ENCODE measurements at regions not wholly inside any gene's neighbourhood (a gene's known extent, or its start where the extent isn't known, plus 50 kb on each side); places are given as distances from the start of the nearest gene placed in this dataset.

DNA sequence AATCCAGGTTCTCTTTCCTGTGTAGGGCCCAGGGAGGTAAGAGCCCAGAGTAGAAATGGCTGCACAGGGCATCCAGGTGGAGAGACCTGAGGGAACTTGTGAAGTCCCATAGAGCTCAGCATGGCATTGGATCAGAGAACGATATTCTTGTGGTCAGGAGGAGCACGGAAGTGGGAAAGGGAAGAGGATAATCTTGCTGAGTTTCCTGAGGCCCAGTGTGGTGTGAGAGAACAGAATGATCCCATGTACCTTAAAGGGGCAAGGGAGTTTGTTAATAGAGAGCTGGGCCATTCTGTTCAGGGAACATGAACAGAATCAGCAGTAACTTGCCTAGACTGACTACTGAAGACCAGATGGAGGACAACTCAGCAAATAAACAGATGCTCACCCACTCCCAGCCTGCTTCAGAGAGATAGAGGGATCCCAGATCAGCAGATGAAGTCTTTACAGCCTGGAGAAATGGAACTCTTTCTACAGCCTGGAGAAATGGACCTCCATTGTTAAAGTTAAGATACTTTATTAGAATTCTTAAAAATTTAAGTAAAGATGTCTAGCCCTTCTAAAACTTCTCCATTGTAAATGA is 119.7 kb upstream of the ELL2 start:
- in situ Hi-C loops (cut with HindIII; ENCODE audit: low sequenced_read_pairs), result loop anchor here (5.0 kb wide), 1 partner anchor 46 kb away; no protein-coding TSS in a partner anchor

DNA sequence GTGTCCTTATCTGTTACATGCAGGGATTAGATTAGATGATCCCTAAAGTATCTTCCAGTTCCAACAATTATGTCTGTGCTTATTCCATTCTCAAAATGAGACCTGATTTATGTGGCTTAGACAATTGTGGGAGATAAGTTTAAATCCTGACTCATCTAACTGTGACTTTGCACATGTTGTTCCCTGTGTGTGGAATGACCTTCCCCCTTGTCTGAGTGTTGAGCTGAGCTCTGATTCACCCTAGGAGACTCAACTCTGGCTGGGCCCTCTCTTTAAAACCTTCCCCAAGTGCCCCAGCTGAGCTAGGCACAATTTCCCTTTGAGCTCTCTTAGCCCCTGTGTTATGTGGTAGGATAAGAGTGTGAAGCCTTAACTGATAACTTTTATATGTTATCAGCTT is 118.9 kb upstream of the ELL2 start:
- in situ Hi-C loops (cut with HindIII; ENCODE audit: low sequenced_read_pairs), result loop anchor here (5.0 kb wide), 1 partner anchor 47 kb away; no protein-coding TSS in a partner anchor

DNA sequence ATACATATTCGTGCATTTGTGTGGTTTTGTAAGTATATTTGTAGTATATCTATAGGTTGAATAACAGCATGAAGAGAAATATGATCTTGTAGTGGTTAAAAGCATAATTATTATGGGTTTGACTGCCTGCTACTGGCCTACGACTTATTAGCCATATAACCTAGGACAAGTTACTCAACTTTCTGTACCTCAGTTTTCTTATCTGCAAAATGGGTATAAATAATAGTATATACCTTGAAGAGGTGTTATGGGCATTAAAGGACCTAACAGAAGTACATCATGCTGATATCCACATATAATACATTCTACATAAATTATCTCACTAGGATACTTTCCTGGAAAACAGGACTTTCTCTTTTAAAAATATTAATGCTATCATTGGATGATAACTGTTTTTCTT is 118.3 kb upstream of the ELL2 start:
- in situ Hi-C loops (cut with HindIII; ENCODE audit: low sequenced_read_pairs), result loop anchor here (5.0 kb wide), 2 partner anchors 47 to 83 kb away; no protein-coding TSS in a partner anchor

DNA sequence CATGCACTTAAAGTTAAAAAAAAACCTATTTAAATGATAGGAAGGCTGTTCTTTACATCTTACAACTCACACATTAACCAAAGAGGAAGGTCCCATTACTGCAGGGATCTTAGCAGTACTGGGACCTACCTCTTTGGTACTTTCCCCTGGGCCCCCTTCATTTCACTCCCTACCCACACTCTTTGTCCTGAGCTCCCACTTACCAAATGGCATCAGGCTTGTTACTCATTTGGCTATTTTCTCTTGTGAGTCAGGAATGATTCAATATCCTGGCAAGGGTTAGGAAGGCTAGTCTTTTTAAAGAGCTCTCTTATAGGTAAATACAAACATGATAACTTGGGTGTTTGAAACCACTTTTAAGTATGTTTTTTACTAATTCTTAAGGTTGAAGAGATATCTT is 117.4 kb upstream of the ELL2 start:
- in situ Hi-C loops (cut with HindIII; ENCODE audit: low sequenced_read_pairs), result loop anchor here (5.0 kb wide), 1 partner anchor 82 kb away; no protein-coding TSS in a partner anchor

DNA sequence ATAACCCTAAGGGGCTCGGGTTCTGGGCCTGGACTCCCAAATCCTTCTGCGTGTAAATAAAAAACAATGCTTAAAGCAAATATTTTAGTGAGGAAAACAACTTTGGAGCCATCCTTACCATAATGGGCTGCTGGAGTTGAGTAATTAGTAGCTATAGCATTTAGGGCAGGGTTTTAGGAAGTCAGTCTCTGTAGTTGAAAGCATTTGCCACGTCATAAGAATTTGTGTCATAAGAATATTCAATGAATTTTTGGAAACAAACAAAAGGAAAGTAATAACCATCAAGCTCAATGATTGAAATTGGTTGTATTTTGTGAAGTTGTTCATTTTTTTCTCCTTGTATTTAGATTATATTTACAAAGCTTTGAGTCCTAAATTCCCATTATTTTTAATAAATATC is 114.8 kb upstream of the ELL2 start:
- in situ Hi-C loops (cut with HindIII; ENCODE audit: low sequenced_read_pairs), result loop anchor here (5.0 kb wide), 1 partner anchor 79 kb away; no protein-coding TSS in a partner anchor

DNA sequence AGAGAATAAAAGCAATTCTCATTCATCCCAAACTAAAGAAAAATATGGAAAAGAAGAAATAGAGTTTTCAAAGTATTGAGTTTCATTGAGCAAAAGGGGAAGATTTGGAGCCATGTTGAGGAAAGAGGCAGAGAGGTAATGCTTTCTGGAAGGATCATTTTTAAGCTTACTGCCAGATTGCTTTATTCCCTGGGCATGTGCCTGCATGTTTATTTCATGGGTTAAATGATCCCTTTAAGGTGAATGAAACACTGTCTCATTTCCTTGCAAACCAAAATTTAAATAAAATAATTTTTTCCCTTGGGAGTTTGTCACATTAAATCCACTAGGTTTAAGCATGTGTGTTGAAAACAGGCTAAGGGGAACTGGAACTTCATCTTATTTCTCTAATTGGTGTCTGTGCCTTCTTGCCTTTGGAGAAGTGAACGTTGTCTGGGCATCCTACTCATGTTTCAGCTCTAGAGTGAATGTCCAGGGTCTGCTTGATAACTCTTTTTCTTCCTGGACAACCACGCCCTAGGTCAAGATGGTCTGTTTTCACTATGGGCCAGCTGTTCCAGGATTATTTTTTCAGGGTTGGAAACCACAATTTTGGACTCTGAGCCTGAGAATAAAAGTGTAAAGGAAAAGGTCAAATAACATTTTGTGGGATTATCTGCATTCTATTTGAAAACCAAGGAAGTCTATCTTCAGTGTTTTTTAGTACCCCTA is 114.1 kb upstream of the ELL2 start:
- in situ Hi-C loops (cut with HindIII; ENCODE audit: low sequenced_read_pairs), result loop anchor here (5.0 kb wide), 1 partner anchor 78 kb away; no protein-coding TSS in a partner anchor

DNA sequence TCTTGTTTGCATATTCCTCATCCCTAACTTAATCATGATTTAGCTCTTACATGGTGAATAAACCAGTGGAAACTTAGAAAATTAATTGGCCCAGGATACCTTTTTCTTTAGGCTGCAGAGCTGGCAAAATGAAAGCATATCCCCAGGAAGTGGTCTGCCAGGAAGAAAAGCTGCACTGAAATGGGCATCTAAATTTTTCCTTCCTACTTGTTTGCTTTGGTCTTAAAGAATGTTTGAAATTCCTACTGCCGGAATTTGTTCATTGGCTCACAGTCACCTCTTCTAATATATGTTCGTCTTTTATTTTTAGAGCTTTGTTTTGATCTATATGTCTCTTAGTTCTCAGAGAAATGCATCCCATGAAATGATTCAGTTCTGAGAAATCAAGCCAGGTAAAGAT is 113.2 kb upstream of the ELL2 start:
- in situ Hi-C loops (cut with HindIII; ENCODE audit: low sequenced_read_pairs), result loop anchor here (5.0 kb wide), 1 partner anchor 78 kb away; no protein-coding TSS in a partner anchor

DNA sequence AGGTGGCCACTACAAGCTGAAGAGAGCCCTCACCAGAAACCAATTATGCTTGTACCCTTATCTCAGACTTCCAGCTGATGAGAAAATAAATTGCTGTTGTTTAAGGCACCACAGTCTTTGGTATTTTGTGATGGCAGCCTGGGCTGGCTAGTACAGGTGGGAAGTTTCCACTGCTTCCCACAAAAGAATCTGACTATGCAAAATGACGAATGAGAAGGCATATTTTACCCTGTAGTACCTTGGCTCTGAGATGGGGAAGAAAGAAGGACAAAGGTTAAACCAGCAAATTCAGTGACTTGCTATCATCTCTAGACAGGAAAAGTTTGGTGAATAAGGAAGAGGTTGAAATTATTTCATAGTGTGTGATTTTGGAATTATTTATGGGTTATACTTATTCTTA is 112.8 kb upstream of the ELL2 start:
- in situ Hi-C loops (cut with HindIII; ENCODE audit: low sequenced_read_pairs), result no loop called here

DNA sequence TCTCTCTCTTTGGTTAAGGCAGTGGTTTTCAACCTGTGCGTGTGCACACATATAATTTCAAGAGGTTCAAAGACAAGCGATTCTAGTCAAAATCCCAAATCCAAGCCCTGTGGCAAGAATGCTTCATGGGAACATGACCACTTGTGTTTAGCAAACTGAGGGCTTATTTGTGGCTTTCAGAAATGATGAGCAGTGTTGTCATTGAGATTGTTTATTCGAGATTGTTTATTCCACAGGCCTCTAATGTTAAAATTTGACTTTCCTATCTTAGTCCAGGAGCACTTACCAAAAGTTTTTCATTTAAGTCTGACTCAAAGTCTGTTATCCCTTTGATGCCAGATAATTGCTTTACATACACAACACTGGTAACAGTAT is 111.1 kb upstream of the ELL2 start:
- in situ Hi-C loops (cut with HindIII; ENCODE audit: low sequenced_read_pairs), result no loop called here

DNA sequence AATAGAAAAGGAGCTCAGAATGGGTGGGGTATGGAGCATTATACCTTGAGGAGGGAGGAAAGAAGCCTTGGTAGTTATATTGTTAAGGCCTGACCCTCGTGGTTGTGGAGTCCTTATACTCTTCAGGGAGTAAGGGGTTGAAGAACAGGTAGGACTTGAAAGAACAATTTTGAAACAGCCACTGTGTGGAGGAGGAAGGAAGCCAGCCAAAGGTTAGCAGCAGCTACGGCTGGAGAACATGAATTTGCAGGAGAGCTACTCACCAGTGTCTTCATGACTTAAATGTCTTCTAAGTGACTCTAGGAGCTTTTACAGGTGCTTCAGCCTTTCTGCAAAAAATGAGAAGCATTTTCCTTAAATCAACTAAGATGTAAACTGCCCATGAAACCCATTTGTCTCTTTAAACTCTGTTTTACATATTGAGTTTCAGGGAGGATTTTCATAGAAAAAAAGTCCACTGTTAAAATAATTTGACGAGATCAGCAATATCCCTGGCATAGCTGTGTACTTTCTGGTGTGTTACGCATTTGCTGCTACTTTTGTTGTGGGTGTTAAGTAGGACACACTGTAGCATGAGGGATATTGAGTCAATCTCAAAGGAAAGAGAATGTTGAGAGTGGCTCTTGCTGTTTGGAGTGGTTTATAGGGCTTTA is 110.6 kb upstream of the ELL2 start:
- in situ Hi-C loops (cut with HindIII; ENCODE audit: low sequenced_read_pairs), result no loop called here

DNA sequence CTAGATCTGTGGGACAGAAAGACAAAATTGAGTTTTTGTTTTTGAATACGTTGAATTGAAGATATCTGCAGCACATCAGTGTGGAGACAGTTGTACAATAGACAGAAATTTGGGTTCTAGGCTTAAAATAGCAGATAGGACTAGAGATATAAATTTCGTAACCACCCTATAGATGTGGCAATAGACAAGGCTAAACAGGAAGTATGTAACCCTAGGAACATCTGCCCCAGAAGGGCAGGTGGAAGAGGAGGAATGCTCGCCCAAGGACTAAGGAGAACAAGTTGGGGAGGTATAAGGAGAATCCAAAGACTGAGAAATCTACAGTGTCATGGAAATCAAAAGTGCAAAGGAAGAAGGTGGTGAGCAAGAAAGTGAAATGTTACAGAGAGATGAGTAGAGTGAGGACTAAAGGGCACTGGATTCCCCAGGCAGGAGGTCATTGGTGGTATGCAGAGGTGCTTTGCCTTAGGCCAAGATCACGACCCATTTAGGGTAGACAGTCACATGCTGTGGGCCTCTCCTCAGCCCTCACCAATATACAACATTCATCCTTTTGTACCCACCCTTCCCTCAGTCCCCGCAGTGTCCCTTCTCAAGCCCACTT is 109.1 kb upstream of the ELL2 start:
- in situ Hi-C loops (cut with HindIII; ENCODE audit: low sequenced_read_pairs), result no loop called here

DNA sequence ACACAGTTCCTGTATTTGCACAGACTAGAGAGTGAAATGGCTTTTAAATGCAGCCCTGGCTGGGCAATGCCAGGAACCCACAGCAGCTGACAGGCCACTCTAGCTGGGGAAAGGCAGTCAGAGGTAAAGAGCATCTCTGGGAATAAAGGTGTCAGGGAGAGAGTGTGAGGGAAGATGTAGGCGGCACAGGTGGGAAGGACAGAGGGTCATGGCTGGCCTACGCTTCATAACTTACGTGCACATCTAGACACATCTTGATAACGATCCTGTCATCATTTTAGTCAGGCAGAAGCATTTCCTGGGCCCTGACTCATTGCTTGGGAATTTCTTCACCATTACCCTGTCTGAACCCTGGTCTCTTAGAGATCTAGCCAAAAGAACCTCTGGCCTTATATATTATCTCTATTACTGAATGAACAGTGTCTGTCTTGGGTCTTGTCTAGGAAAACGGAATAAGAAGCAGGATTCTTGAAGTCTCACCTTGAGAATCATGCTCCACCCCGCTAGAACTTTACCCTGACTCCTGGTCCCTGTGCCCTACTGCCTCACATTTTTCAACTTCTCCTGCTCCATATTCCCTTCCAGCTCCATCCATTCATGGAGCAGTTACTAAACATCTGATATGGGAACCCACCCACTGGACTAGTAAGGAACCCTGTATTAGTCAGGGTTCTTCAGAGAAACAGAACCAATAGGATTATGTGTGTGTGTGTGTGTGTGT is 106.4 kb upstream of the ELL2 start:
- in situ Hi-C loops (cut with HindIII; ENCODE audit: low sequenced_read_pairs), result no loop called here

DNA sequence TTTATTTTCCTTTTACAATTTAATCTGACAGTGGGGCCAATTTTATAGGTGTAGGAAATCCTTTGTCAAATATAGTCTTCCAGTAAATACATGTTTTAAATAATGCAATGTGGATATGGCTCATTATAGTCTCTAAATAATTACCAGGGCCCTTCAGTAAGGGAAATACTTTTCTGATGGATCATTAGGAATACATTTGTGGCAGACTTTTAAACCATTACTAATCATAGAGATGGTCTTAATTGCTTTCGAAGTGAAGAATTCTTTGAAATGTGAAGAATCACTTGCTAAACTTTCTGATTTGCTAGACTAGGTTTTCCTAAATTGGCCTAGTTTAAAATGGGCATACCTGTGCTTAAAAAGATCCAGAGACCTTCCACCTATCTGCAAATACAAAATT is 105.6 kb upstream of the ELL2 start:
- in situ Hi-C loops (cut with HindIII; ENCODE audit: low sequenced_read_pairs), result no loop called here

DNA sequence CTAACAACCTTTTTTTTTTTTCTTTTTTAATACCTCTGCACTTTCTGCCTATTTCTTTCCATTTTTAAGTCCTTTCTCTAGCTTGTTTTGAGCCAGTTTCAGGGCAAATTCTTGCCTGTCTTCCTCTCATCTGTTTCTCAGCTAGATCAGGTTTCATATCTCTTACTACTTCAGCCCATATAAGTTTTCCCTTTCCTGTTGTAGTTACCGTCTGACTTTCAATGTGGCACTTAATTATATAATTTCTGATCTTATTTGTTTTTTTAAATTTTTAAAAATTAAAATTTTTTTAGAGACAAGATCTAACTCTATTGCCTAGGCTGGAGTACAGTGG is 104.7 kb upstream of the ELL2 start:
- in situ Hi-C loops (cut with HindIII; ENCODE audit: low sequenced_read_pairs), result no loop called here

DNA sequence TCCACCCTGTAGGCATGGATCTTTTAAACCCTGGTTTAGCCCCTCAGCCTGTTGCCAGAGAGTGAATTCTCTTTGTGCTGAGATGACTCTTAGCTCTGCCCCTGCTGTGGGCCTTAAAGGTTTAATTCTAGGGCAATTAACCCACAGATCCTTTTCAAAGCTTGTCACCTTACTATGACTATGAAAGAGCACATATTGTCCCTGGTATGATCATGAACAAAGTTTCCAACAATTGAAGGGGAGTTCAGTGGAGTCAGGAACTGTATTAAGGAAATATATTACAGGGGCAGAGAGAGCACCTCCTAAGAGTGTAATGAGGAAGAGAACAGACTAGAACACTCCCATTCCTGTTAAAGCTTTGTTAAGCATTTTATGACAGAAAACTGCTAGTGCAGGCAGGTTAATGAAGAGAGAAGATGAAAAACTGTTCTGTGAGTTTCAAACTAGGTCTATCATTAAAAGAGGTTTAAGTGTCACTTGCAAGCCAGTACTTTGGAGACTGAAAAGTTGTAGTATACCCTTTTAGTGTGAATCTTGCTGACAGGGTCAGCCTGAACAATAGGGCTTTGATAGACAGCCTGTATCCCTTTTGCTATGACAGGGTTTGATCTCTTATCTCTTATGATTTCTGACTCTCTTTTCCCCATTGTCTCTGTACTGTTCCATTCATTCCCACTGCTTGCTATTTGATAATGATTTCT is 104.2 kb upstream of the ELL2 start:
- in situ Hi-C loops (cut with HindIII; ENCODE audit: low sequenced_read_pairs), result no loop called here

DNA sequence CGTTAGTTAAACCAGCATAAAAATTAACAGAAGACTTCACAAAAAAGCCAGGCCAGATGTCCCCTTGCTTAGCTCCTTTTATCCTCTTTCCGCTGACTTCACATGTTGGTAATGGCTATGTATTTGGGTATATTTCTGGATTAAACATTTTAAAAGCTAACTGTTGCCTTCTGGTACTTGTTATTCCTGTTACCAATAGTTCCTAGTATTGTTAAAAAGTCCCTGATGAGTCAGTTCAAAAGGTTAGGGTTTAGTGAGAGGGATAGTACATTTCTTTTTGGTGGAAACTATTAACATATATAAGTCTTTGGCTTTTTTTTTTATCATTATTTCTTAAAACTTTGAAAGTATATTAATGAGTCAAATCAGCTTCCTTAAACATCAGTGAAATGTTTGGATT is 103.2 kb upstream of the ELL2 start:
- in situ Hi-C loops (cut with HindIII; ENCODE audit: low sequenced_read_pairs), result no loop called here

DNA sequence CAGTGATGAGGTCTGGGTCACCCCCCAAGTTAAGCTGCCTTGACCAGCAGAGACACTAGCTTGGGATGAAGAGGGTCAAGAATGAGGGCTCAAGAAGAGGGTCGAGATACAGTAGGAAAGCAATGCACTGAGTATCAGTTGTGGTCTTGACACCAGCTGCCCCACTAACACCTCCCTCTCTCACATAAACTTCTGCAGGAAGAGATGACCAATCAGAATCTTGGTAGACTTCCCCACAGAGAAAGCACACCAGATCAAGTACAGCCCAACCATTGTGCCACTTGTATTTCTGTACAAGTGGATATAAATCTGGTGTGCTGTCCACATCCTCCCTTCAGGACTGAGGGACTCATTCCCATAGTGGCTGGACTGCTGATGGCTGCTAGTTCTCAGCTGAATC is 101.2 kb upstream of the ELL2 start:
- in situ Hi-C loops (cut with HindIII; ENCODE audit: low sequenced_read_pairs), result no loop called here

DNA sequence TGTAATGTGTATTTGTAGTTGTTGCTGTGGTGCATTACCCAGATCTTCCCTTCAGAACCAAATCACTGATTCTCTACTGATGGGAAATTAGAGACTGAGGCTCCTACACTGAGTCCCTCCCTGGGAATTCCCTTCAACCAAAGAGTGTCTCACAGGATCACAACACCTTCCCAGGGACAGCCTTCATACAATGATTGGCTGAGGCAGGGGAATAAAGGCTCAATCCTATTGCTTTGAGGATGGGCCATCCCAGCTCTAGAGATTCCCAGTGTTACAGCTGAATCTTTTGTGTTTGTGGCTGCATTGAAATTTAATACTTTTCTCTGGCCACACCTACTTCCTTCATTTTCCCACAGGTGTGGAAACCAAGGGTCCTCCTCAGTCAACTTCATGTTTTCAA is 96.4 kb upstream of the ELL2 start:
- in situ Hi-C loops (cut with HindIII; ENCODE audit: low sequenced_read_pairs), result no loop called here

DNA sequence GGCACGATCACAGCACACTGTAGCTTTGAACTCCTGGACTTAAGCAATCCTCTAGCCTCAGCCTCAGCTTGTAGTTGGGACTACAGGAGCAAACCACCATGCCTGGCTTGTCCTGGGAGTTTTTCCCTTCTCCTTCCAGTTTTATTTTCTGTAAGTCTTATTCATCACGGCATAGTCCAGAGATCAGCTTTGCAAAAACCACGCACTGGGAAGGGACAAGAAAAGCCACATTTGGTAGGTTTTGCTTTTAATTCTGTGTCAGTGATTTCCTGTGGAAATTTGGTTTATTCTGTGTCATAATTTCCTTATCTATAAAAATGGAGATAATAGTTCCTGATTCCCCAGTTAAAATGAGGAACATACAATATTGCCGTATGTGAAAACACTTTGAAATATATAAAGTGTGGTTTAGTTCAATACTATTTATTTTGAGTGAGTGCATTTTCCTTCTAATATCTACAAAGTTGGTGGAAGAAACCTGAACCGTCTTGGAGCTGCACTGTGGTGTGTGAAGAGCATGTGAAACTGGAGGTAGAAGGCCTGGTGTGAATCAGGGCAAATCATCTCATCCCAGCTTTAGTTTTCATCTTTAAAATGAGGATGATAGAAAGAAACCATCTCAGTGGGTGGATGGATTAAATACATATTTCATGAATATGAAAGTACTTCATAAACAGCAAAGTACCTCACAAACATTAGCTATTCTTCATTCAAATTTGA is 92.8 kb upstream of the ELL2 start:
- in situ Hi-C loops (cut with HindIII; ENCODE audit: low sequenced_read_pairs), result no loop called here
